NCI-H1694 (cell line): ENCODE measurements at regions not wholly inside any gene's neighbourhood (a gene's known extent, or its start where the extent isn't known, plus 50 kb on each side); places are given as distances from the start of the nearest gene placed in this dataset.

Source experiments
- DNase-seq: peaks from one replicate; lab custom pipeline; 2025; lab: John Stamatoyannopoulos, UW

GRCh38 chr3:107992976-107993684 is 97.7 kb downstream of the CD47 start:
- no peak for DNase-seq

DNA sequence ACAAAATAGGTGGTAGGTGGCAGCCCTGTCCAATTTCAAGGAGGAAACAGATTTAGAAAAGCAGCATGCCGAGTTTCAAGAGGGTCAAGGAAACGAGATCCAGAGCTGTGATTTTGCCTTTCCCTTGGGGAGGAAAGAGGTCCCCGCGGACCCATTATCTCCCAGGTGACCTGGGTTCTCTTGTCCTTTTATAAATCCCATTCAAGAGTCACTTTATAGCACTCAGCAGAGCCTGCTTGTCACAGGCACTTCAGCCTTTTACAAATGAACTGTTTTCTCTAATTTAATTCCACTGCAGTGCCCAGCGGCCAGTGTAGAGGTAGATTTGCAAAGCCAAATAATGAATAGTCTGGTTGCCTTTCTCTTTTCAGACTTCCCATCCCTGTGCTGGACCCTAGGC is 99.9 kb downstream of the CD47 start:
- no peak for DNase-seq

DNA sequence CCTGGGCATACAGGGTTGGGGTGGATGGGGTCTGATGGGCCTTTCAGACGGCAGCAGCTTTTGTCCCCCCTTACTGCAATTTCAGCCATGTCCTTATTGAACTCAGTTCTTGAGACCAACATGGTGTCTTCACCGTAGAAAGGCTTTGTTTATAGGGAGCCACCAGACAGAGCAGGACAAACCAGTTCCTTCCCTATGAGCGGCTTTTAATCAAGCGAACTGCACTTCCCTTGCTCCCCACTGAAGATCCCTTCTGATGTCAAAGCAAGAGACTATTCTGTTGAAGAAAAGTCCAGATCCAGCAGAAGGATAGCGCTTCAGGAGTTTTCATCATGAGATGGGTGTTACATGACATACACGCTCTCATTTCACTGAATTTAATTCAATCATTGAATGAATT is 100.4 kb downstream of the CD47 start:
- DNase-seq, result no peak

DNA sequence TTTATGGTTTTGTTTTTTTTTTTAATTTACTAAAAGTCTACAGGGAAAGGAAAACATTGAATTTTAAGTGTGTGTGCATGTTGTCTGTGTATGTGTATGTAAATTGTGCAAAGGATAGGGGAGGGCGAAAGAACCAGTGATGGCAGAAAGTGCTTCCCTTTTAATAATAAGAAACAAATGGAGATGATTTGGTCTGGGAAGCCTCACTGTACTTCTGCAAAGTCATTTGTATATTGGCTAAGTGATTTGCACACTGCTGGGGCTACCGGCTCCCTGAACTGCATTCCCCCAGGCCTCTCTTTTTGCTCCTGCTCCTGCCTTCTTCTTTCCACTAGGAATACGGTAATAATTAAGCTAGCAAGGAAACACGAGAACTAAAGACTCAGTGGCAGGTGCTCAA is 101.2 kb downstream of the CD47 start:
- no peak for DNase-seq

DNA sequence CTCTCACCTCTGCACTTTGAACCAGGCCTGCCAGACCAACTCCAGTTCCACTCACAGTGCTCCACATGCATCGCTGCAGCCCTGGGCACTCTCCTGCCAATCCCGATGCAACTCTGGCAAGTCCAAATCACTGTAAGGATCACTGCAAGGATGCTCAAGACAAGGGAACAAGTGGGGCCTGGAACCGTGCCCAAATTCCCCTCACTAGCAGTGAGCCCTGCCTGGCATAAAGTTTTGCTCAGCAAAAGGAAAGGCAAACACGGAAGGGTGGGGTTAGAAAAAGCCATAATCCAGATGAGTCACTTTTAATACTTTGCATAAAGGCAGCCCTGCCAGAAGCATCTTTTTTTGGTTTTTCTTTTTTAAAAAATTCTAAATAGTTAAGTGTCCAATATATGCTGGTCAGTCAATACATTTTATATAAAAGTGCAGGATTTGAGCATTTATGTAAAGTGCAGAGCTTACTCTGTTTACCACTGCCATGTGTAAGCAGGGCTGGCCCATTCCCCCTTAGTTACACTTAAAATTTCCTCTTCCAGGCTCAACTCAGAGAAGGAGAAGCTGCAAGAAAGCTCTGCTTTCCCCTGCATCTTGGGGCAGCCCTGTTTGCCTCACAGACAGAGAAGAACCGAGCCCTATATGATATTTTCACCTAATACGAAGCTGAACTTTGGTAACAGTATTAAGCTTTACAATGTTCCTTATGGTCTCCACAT is 102.2 kb downstream of the CD47 start:
- DNase-seq, result no peak

- DNase-seq, result no peak
These were observed 103.5 kb downstream of the CD47 start for GRCh38 chr3:107987036-107987939.

GRCh38 chr3:107986505-107986904 is 104.3 kb downstream of the CD47 start:
- no peak for DNase-seq

GRCh38 chr3:107985496-107985895 is 105.3 kb downstream of the CD47 start:
- DNase-seq, result no peak

DNA sequence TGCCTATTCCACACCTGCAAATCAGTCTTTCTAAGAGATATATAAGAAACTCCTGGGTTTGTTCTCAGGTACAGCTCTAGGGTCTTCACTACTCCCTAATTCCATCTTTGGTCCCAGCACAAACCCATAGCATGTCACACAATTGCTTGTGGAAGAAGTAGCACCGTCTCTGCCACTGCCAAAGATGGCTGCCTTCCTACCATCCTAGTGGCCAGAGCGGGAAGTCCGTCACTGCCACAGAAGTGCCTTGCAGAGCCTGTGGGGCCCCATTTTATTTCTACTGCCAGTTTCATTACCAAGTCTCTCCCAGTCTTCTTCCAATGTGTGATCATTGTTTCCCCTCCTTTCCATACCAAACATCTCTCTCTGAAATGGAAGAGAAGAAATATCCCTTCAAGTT is 107.6 kb downstream of the CD47 start:
- DNase-seq, result no peak

GRCh38 chr3:107982165-107982564 is 108.7 kb downstream of the CD47 start:
- no peak for DNase-seq

DNA sequence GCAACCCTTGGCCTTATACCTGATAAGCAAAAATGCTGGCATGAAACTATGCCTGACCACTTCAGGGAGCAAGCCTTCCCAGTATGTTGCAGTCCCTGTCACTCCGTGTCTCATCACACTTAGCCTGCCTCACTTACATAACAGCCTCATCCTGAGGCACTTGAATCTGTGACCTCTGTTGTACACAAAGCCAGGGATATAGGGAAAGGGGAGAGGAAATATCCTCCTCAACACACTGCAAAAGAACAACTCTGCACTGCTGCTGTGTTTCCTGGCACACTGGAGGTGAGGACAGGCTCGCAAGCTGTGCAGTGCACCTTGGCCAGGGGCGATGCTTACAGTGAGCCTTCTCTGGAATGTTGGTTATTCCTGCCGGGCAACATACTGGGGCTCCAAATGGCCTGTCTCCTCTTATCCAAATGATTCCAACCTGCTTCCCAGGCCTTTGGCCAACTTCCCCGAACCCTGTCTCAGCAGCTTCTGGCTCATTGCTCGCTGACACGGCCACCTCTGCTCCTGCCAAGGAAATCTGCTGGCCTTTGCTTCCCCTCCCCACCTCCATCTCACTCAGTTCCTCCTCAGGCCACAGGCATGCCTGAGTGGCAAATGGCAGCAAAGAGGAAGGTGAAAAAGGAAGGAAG is 109.2 kb downstream of the CD47 start:
- no peak for DNase-seq

GRCh38 chr3:107979538-107979937 is 111.3 kb downstream of the CD47 start:
- no peak for DNase-seq

DNA sequence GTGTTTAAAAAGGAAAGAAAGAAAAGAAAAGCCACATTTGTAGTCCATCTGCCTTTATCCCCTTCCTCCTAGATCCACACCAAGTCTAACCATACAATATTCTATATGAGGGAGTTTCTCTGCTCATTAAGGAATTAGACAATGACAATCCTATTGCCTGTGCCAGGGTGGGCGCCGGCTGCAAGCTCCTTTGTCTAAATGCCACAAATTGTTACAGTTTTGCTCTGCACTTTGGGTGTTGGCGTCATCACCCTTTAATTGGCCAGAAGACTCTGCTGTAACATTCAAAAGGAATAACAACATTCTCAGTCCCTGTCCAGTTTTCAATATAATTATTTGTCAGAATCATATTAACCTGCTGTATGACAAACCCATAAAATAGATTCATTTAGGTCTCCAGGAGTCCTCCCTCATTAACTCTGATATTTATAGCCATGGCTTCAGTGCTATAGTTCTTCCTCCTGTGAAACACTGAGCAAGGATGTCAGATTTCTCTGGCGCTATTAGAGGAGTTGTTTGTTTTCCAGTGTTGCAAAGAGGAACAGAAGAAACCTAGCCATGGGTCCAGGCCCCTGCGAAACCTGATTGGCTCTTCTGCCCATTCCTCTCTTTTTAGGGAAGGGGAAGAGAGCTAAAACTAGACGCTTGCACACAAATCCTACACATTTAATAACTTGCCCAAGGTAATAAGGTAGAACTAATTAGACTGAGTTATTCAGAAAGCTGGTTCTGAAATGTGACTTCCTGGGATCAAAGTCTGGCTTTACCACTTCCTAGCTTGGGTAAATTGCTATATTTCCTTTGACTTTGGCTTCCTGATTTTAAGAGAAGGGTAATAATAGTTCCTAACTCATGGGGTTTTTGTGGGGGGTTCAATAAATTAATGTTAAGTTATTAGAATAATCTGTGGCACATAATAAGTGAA is 112.4 kb downstream of the CD47 start:
- no peak for DNase-seq

- no peak for DNase-seq
These were observed 113.4 kb downstream of the CD47 start for GRCh38 chr3:107977221-107978130.

DNA sequence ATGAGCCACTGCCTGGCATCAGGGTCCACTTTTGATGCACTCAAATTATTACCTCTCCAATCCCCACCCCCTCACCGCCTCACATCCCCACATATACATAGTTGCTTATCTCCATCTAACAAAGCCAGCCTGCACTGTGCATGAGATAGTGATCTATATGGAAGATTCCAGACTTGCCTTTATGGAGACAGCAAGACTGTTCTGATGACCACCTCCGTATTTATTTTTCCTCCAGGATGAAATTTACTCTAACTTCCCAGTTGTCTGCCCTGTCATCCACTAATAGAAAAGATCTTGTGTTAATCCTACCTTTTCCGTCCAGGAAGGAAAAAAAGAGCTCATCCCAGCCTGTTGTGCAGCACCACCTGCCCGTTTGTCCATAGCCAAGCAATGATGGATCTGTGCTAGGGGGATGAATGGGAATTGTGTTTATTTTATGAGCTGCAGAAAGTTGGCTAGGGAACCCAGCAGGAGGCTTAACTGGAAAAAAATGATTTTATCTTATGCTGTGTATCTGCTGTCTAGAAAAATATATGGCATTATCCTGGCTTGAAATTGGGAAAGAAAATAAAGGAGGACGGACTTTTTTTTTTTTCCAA is 114.5 kb downstream of the CD47 start:
- DNase-seq, result no peak

DNA sequence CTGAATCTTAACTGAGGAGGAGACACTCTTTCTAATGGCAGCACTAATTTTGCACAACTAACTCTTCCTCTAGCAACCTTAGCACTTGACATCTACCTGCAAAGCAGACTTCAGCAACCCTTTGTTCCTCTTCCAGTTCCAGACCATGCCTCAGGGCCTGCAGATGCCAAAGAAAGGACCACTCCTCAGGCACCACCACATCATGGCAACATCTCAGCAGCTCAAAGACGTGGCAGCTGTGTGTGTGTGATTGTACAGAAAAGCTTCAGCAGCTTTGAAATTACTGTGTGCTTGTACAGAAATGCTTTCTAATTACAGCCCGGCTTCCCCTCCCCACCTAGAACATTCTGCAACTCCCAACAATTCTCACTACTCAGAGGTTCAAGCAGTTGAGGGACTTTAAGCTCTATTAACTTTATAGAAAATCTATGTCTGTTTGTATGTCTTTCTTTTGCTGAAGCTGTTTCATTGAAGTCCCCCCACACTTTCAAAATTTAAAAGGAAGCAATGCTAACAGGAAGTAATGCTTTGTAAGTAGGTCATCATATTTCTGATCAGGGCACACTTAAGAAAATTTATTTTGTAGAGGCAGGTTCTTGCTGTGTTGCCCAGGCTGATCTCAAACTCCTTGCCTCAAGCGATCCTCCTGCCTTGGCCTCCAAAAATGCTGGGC is 115.2 kb downstream of the CD47 start:
- no peak for DNase-seq

DNA sequence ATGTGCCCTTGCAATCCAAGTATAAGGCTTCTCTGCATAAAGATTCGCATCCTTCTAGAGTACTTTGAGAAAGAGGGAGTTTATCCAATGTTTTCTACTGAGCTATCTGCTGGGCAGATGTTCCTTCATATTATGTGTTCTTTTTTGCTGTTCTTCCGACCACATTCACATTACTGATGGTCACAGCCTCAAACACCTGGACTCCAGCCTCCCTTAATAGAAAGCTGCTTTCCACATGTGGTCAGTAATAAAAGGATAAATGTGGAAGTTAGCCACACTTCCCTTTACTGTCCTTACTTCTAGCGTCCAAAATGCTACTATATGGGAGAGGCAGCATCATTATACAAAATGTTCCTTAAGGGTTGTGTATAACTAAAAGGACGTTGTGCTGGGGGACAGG is 116.9 kb downstream of the CD47 start:
- DNase-seq, result no peak

GRCh38 chr3:107973152-107973551 is 117.7 kb downstream of the CD47 start:
- no peak for DNase-seq

GRCh38 chr3:107970993-107971580 is 119.7 kb downstream of the CD47 start:
- no peak for DNase-seq
